Tibial nerve (tissue), 3 donors: ENCODE measurements at regions not wholly inside any gene's neighbourhood (a gene's known extent, or its start where the extent isn't known, plus 50 kb on each side); places are given as distances from the start of the nearest gene placed in this dataset.
"Not testable (repeated sequence)": the region's sequence is repeated elsewhere in the genome, so short reads cannot be mapped to it uniquely, and the experiment has no call there.

Source experiments
- CTCF ChIP-seq, 5 experiments: fragments of 200-600 bp in 3 of 5; fragments of 450-650 bp in 2 of 5; sonication (generic) in 3 of 5; IDR thresholded peaks; one replicate each; pipeline ENCODE4 v1.5.1; 2016 to 2019; ENCODE audit warnings: antibody characterized with exemption in 5 of 5, mild to moderate bottlenecking in 3 of 5, moderate library complexity in 2 of 5
- POLR2A ChIP-seq, 2 donors: fragments of 450-650 bp; IDR thresholded peaks; one replicate each; pipeline ENCODE4 v1.6.1; 2017; ENCODE audit warnings: antibody characterized with exemption in 2 of 2, mild to moderate bottlenecking in 2 of 2, moderate library complexity in 2 of 2

GRCh38 chr12:89867611-89868010 is 159.0 kb upstream of the ATP2B1 start:
- TF ChIP-seq POLR2A, CTCF (IDR thresholded peaks at IDR 0.05): not testable (repeated sequence)
